ENCODE measurements at regions not wholly inside any gene's neighbourhood (a gene's known extent, or its start where the extent isn't known, plus 50 kb on each side); places are given as distances from the start of the nearest gene placed in this dataset.
"Not testable (repeated sequence)": the region's sequence is repeated elsewhere in the genome, so short reads cannot be mapped to it uniquely, and the experiment has no call there.

- DNase-seq: no peak
Observed at GRCh38 chr1:221869779-221870178, 127.9 kb upstream of the DUSP10 start.

DNA sequence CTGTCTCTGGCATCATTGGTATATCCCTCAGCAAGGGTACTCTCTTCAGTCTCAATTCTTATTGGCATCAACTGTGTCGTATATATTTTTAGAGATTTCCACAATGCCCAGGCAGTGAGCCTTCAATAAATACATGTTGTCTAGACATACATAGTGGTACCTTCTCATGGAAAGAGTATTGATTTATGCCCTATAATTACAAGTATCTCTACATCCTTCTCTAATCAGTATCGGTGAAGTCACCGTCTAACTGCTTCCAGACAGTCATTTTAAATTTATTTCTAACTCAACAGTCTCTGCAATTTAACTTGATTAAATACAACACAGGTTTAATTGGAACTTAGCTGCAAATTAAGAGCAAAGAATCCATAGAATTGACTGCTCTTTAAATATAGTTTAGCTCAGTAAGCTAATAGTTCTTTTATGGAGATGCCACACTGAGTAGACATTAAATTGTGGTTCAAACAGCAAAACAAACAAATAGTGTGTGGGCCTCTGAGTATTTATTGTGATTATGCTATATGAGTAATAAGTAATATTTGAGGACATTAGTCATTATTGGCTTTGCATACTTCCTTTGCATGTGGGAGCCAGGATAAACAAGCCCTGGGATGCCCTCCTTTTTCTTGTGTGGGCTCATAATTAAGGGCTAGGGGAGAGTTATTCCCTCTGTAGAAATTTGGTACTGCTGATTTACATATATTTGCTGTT, 126.9 kb upstream of the DUSP10 start:
- no peak for DNase-seq

DNA sequence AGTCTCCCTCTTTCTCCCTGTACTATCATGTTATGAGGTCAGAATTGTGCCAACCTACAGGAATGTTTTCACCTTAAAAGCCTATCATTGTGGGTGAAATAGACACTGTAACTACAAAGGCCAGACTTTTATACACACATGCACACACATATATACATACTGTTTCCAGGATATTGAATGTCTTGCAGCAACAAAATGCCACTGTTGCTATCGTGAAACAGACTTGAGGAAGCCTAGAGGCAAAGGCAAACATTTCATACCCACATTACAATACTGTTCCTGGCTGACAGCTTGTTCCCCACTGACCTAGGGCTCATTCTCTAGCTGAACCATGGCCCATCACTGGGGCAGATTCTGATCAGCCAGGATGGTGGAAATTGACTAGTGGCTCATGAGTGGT, 125.1 kb upstream of the DUSP10 start:
- no peak for DNase-seq

GRCh38 chr1:221865808-221866207, 123.9 kb upstream of the DUSP10 start:
- no peak for DNase-seq

DNA sequence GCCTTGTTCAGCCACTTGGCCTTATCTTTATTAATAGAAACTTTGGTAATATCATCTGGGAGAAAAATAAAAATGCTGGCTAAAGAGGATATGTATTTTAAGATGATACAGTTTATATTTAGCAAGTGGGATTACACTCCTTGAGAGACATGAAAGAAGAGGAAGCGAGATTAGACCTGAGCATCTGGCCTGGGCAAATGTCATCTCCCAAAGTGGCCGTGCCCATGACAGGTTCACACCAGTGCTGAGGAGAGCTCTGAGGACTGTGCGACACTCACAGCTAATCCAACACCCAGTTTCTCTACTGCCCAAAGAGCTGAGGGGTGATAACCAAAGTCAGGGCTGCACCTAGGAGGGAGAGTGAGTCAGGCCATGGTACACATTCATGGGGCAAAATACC, 121.7 kb upstream of the DUSP10 start:
- DNase-seq: no peak

GRCh38 chr1:221862971-221863370, 121.1 kb upstream of the DUSP10 start:
- no peak for DNase-seq

GRCh38 chr1:221858818-221859611, 117.1 kb upstream of the DUSP10 start:
- DNase-seq: no peak

- DNase-seq: not testable (repeated sequence)
Observed at GRCh38 chr1:221857094-221857444, 115.2 kb upstream of the DUSP10 start.

- no peak for DNase-seq
Observed at GRCh38 chr1:221856228-221857093, 114.6 kb upstream of the DUSP10 start.

DNA sequence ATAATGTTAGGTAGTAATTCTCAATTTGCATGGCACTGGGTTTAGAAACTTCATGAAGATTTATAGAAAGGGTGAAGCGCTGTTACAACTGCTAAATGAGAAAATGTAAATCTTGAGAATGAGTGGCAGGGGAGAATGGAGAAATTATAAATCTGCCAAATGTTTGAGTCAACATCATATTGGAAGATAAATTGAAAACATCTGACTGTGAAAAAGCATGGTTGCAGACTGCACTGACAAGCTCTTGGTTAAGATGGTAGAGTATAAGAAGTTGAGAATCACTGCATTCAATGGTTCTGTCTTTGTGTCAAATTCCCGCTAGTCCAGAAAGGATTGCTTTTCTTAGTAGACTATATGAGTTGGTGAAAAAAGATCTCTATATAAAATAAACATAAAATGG, 113.3 kb upstream of the DUSP10 start:
- DNase-seq: no peak

DNA sequence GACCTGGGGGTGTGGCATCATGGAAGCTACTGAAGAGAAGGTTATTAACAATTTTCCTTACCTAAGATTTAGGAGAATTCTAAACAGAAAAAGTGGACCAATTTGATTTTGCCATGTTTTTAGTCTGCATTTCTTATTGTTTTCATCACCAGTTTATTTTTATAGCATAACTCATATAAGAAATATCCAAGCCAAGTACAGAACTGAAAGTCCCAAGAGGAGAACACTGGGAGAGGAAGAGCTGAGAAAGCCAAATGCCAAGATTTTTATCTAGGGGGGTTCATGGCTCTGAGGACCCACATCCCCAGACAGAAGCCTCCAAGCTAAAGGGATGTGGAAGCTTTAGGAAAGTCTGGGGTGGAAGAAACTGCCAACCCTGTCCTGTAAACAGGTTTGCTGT, 109.4 kb upstream of the DUSP10 start:
- DNase-seq: no peak

DNA sequence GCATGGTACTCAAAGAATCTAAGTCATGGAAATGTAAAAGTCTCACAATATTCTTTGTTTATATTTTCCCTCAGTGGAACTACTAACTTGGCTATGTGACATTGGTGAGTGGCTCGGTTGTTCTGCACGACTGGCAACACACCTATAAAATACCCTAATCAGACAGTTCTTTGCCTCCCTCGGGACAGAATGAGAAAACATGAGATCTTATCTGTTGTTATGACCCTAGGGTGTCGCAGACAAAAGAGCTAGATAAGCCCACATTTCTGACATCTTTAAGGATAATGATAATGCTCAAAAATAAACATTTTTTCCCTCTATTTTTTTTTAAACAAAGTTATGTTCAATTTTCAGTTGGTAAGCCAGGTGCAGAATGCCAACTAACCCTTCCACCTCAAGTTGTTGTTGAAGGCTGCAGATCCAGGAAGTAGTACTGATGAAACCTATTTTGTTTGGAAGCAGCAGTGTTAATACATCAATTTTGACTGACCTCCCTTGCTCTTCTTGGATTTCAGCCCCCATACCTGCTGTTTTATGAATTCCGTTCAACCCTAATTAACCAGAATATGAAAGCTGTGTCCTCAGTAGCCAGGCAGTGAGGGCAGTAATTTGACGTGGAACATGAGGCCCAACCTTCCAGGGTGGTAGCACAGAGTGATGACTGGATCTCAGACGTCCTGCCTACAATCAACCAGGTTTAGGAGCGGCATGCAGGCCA, 108.7 kb upstream of the DUSP10 start:
- DNase-seq: no peak

GRCh38 chr1:221849897-221850296, 108.0 kb upstream of the DUSP10 start:
- no peak for DNase-seq

GRCh38 chr1:221849110-221849509, 107.2 kb upstream of the DUSP10 start:
- DNase-seq: no peak

DNA sequence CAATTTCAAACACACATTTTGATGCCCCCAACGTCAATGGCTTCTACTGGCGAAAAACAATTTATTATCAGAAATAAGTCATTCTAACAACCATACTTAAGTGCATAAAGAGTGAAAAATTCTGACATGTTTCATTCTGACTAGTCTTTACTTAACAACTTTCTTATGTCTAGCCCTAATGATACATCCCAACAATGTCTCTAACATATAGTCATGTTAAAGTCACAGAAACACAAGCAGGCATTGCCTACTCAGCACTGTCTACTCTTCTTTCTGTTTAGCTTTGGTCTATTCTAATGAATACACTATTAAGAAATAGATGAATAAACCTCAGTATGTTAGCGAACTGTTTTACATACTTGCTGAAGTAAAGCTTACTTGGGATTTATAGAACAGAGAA, 105.8 kb upstream of the DUSP10 start:
- no peak for DNase-seq

GRCh38 chr1:221845650-221846371, 103.9 kb upstream of the DUSP10 start:
- no peak for DNase-seq

GRCh38 chr1:221841983-221842335, 100.1 kb upstream of the DUSP10 start:
- DNase-seq: no peak

- no peak for DNase-seq
Observed at GRCh38 chr1:221841251-221841982, 99.5 kb upstream of the DUSP10 start.

- no peak for DNase-seq
Observed at GRCh38 chr1:221840511-221841243, 98.8 kb upstream of the DUSP10 start.

- no peak for DNase-seq
Observed at GRCh38 chr1:221839782-221840395, 98.0 kb upstream of the DUSP10 start.

Measured in effector CD8-positive, alpha-beta T cell (primary cell).